Right lobe of liver (tissue), 4 donors: ENCODE measurements at regions not wholly inside any gene's neighbourhood (a gene's known extent, or its start where the extent isn't known, plus 50 kb on each side); places are given as distances from the start of the nearest gene placed in this dataset.
"Not testable (repeated sequence)": the region's sequence is repeated elsewhere in the genome, so short reads cannot be mapped to it uniquely, and the experiment has no call there.

Experiments used
- CTCF ChIP-seq, 4 donors: fragments of 200-600 bp in 3 of 4; fragments of 450-650 bp in 1 of 4; IDR thresholded peaks; one replicate each; pipeline versions ENCODE4 v1.5.1 to v1.8.0; 2016 to 2022; ENCODE audit warnings: antibody characterized with exemption in 4 of 4, mild to moderate bottlenecking in 2 of 4
- POLR2A ChIP-seq: fragments of 450-650 bp; IDR thresholded peaks from one replicate; pipeline ENCODE4 v1.6.1; 2017; ENCODE audit warnings: antibody characterized with exemption, mild to moderate bottlenecking
- donor health status: DM: no; HTN: no; CAD: no.
- donor health status: DM: no; HTN: no; CAD: no.
- donor health status: DM: no; HTN: yes; CAD: no.

GRCh38 chr9:22980429-22980828 is 533.8 kb downstream of the DMRTA1 start:
- not testable (repeated sequence) for TF ChIP-seq CTCF (IDR thresholded peaks at IDR 0.05); POLR2A
